C4-2B (cell line): ENCODE measurements at regions not wholly inside any gene's neighbourhood (a gene's known extent, or its start where the extent isn't known, plus 50 kb on each side); places are given as distances from the start of the nearest gene placed in this dataset.

Source experiments
- CTCF ChIP-seq: fragments of 450-650 bp; conservative IDR thresholded peaks from 2 replicates; pipeline ENCODE4 v1.5.1; 2017; ENCODE audit warnings: mild to moderate bottlenecking
- ZFX ChIP-seq: fragments of 450-650 bp; IDR thresholded peaks from 2 replicates; pipeline ENCODE4 v1.6.1; 2017

GRCh38 chr2:101546376-101547058 is 71.6 kb upstream of the RFX8 start:
- TF ChIP-seq CTCF (no peak), ZFX (no peak)
